Nephron (organoid): ENCODE measurements at regions not wholly inside any gene's neighbourhood (a gene's known extent, or its start where the extent isn't known, plus 50 kb on each side); places are given as distances from the start of the nearest gene placed in this dataset.

Experiments used
- H3K27ac Mint-ChIP-seq, 3 experiments: 2 replicates each; pipeline ENCODE4 v1.8.0; 2020; ENCODE audit warnings: mixed read lengths in 3 of 3, mild to moderate bottlenecking in 2 of 3, moderate library complexity in 1 of 3
- H3K27me3 Mint-ChIP-seq: 2 replicates; pipeline ENCODE4 v1.8.0; 2021; ENCODE audit warnings: low read depth, mild to moderate bottlenecking, moderate library complexity, mixed read lengths
- H3K36me3 Mint-ChIP-seq: 2 replicates; pipeline ENCODE4 v1.8.0; 2020; ENCODE audit warnings: low read depth, mixed read lengths
- H3K4me1 Mint-ChIP-seq: 2 replicates; pipeline ENCODE4 v1.8.0; 2020; ENCODE audit warnings: mixed read lengths
- H3K4me3 Mint-ChIP-seq, 3 experiments: 2 replicates each; pipeline ENCODE4 v1.8.0; 2020; ENCODE audit warnings: mild to moderate bottlenecking in 3 of 3, mixed read lengths in 3 of 3, moderate library complexity in 2 of 3
- H3K9me3 Mint-ChIP-seq: 2 replicates; pipeline ENCODE4 v1.8.0; 2020; ENCODE audit warnings: mixed read lengths
- TF ChIP-seq, protein P1 (sequence below), 3 experiments: fragments of 200-600 bp; sonication (generic); IDR thresholded peaks; one replicate each; pipeline ENCODE4 v1.5.0; 2021; ENCODE audit warnings: antibody characterized with exemption in 3 of 3; ENCODE audit not compliant: unreplicated experiment in 3 of 3

DNA sequence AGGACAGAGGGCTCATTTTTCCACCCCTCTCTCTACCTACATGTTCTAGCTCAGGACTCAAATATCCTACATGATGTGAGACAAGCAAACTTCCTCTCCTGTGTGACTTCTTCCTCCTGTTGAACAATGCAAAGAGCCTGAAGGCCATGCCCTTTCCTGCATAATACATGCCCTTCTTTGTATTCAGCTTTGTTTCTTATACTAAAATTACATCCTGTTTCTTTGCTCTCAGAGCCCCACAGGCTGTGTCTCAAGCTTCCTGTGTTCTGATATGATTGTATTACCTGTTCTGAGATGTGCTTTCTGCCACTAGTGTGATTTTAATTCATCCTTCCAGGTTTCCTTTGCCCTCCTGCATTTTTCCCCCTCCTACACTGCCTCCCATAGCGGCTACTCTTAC lies 166.4 kb upstream of the AFF2 start:
- Mint-ChIP-seq H3K27ac (no peak overlapping the region), H3K4me3 (no peak overlapping the region), H3K36me3 (no peaks in the 10 kb centered on the region), H3K9me3 (peaks cover 14% of the 10 kb centered on the region), H3K4me1 (no peaks in the 10 kb centered on the region), H3K27me3 (peaks cover 3% of the 10 kb centered on the region)
- TF ChIP-seq, protein P1, sequence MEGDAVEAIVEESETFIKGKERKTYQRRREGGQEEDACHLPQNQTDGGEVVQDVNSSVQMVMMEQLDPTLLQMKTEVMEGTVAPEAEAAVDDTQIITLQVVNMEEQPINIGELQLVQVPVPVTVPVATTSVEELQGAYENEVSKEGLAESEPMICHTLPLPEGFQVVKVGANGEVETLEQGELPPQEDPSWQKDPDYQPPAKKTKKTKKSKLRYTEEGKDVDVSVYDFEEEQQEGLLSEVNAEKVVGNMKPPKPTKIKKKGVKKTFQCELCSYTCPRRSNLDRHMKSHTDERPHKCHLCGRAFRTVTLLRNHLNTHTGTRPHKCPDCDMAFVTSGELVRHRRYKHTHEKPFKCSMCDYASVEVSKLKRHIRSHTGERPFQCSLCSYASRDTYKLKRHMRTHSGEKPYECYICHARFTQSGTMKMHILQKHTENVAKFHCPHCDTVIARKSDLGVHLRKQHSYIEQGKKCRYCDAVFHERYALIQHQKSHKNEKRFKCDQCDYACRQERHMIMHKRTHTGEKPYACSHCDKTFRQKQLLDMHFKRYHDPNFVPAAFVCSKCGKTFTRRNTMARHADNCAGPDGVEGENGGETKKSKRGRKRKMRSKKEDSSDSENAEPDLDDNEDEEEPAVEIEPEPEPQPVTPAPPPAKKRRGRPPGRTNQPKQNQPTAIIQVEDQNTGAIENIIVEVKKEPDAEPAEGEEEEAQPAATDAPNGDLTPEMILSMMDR (IDR thresholded peaks at IDR 0.05; ENCODE audit: unreplicated experiment in 3 of 3), result no peak

DNA sequence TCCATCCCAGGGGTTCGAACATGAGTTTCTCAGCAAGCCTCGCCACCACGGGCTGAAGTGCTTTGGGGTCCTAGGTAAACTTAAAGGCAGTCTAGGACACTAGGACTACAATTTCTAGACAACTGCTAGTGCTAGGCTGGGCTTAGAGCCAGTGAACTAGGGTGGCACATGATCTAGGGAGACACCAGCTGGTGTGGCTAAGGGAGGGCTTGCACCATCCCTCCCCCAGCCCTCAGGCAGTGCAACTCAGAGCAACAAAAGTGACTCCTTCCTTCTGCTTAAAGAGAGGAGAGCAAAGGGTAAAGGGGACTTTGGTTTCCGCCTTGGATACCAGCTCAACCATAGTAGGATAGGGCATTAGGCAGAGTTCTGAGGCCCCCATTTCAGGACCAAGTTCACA lies 162.5 kb upstream of the AFF2 start:
- no peaks in the 10 kb centered on the region for H3K4me1 Mint-ChIP-seq
- no peaks in the 10 kb centered on the region for H3K36me3 Mint-ChIP-seq
- TF ChIP-seq, protein P1 (IDR thresholded peaks at IDR 0.05; ENCODE audit: unreplicated experiment in 3 of 3), result no peak
- no peak overlapping the region for H3K4me3 Mint-ChIP-seq
- no peak overlapping the region for H3K27ac Mint-ChIP-seq
- H3K27me3 Mint-ChIP-seq, result peaks cover 3% of the 10 kb centered on the region
- H3K9me3 Mint-ChIP-seq, result peaks cover 20% of the 10 kb centered on the region

DNA sequence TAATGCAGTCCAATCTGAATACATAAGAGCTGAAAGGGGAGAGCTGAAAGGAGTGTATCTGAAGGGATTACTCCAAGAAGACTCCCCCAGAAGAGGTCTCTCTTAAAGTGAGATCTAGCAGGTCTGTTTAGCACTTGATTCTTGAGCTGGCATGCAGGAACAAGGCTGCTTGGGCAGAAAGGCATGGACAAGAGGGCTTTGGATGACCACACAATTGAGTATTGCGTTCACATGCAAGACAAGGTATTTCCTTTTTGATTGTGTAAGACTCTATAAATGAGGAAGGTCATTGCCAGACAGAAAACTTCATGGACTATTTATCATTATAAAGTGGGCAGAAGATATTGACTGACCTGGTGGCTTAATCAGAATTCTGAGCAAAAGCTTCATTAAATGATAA lies 145.5 kb upstream of the AFF2 start:
- H3K9me3 Mint-ChIP-seq, result peaks cover 18% of the 10 kb centered on the region
- H3K4me1 Mint-ChIP-seq, result no peaks in the 10 kb centered on the region
- H3K27me3 Mint-ChIP-seq, result no peaks in the 10 kb centered on the region
- H3K36me3 Mint-ChIP-seq, result no peaks in the 10 kb centered on the region
- H3K27ac Mint-ChIP-seq, result no peak overlapping the region
- TF ChIP-seq, protein P1 (IDR thresholded peaks at IDR 0.05; ENCODE audit: unreplicated experiment in 3 of 3), result no peak
- H3K4me3 Mint-ChIP-seq, result no peak overlapping the region

DNA sequence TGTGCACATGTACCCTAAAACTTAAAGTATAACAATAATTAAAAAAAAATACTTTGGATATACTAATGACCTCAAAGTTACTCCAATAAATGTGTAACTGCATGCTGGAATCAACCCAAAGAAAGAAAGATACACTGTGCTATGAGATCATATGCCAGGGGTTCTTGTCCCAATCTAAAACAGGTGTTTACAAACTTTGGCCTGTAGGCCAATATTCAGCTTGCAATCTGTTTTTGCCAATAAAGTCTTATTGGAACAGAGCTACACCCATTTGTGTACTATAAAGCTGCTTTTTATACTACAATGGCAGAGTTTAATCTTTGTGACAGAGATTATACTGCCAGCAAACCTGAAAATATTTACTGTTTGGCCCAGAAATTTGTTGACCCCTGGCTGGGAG lies 138.8 kb upstream of the AFF2 start:
- Mint-ChIP-seq H3K27ac (no peak overlapping the region), H3K9me3 (peaks cover 12% of the 10 kb centered on the region), H3K27me3 (no peaks in the 10 kb centered on the region), H3K4me1 (no peaks in the 10 kb centered on the region), H3K4me3 (no peak overlapping the region), H3K36me3 (no peaks in the 10 kb centered on the region)
- TF ChIP-seq, protein P1 (IDR thresholded peaks at IDR 0.05; ENCODE audit: unreplicated experiment in 3 of 3), result no peak

DNA sequence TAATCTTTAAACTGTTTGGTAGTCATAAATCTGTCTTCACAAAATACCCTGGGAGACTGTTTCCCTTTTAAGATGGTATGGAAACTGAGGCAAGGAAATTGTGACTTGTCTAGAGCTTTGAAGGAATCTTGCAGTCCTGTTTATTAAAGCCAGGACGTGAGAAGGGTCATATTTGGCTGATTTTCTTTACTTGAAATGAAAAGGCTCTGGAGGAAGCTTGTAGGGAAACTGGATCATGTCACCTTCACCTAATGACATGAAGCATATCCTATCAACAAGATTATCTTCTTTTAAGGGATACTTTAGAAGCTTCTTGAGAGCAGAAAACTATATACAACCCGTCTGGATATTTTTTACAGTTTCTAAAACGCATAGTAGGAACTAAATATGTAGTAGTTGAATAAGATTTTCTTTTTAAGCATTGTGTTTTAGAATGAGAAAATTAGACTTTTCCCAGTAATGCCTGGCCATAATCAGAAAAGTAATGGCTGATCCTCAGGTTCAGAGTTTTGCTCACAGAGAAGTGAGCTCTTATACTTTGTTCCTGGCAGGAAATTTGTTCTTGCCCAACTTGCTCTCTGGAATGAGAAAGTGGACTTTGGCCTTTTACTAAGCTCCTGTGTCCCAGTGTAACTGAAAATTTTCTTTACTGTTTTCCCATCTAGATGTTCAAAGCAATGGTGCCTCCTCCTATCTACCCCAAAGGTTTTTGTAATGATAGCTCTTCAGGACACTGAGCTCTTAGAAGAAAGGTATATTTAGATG lies 136.8 kb upstream of the AFF2 start:
- H3K9me3 Mint-ChIP-seq, result peaks cover 6% of the 10 kb centered on the region
- no peaks in the 10 kb centered on the region for H3K4me1 Mint-ChIP-seq
- H3K27me3 Mint-ChIP-seq, result no peaks in the 10 kb centered on the region
- H3K4me3 Mint-ChIP-seq, result no peak overlapping the region
- TF ChIP-seq, protein P1 (IDR thresholded peaks at IDR 0.05; ENCODE audit: unreplicated experiment in 3 of 3), result no peak
- peak overlapping the region in 2 of 3 experiments; percentile 1 to 6 for H3K27ac Mint-ChIP-seq
- no peaks in the 10 kb centered on the region for H3K36me3 Mint-ChIP-seq

DNA sequence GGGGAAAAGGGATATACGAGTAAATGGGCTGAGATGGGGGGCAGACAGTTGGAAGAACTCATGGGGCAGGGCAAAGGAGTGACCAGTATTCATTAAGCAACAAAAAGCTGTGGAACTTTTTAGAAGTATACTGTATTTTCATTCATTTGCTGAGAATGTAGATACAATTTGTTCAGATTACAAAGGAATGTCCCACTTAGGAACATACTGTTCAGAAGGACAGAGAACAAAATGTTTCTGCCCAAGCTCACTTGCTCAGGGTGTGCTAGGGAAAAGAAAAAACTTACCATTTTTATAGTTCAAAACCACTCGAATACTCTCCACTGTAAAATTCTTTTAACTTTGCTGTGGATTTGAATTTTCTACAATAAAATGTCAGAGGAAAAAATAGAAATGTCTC lies 135.2 kb upstream of the AFF2 start:
- no peak overlapping the region for H3K27ac Mint-ChIP-seq
- H3K4me3 Mint-ChIP-seq, result no peak overlapping the region
- peaks cover 2% of the 10 kb centered on the region for H3K9me3 Mint-ChIP-seq
- H3K36me3 Mint-ChIP-seq, result no peaks in the 10 kb centered on the region
- no peaks in the 10 kb centered on the region for H3K27me3 Mint-ChIP-seq
- TF ChIP-seq, protein P1 (IDR thresholded peaks at IDR 0.05; ENCODE audit: unreplicated experiment in 3 of 3), result no peak
- H3K4me1 Mint-ChIP-seq, result no peaks in the 10 kb centered on the region
